Fibroblast of villous mesenchyme (primary cell): ENCODE measurements at regions not wholly inside any gene's neighbourhood (a gene's known extent, or its start where the extent isn't known, plus 50 kb on each side); places are given as distances from the start of the nearest gene placed in this dataset.

Source experiments
- DNase-seq: peaks from one replicate; pipeline ENCODE4 v3.0.0-alpha.2; 2010; ENCODE audit warnings: low read depth
- H3K4me3 ChIP-seq: 2 replicates; pipeline ENCODE4 v1.5.1; 2011; ENCODE audit warnings: low read depth, mild to moderate bottlenecking, low read length
- TF ChIP-seq, protein P1 (sequence below): IDR thresholded peaks from 2 replicates; pipeline ENCODE4 v1.5.1; 2012; ENCODE audit warnings: low read depth, mild to moderate bottlenecking, low read length; ENCODE audit not compliant: insufficient read depth

DNA sequence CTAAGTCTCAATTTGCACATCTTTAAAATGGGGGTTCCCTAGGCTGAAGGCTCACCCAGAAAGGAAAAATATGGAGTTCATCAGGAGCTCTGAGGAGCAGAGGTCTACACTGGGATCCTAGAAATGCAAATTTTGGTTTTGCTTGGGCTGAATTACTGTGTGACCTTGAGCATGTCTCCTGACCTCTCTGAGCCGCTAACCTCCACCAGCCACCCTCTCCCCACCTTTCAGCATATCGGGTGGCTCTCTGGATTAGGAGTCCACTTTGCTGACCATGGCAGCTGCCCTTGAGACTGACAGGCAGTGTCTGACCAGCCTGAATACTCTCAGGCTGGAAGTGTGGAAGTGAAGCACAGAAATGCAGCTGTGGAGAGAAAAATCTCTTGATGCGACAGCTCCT is 165.9 kb upstream of the LRFN2 start:
- no peak overlapping the region for H3K4me3 ChIP-seq
- no peak for DNase-seq
- TF ChIP-seq, protein P1, sequence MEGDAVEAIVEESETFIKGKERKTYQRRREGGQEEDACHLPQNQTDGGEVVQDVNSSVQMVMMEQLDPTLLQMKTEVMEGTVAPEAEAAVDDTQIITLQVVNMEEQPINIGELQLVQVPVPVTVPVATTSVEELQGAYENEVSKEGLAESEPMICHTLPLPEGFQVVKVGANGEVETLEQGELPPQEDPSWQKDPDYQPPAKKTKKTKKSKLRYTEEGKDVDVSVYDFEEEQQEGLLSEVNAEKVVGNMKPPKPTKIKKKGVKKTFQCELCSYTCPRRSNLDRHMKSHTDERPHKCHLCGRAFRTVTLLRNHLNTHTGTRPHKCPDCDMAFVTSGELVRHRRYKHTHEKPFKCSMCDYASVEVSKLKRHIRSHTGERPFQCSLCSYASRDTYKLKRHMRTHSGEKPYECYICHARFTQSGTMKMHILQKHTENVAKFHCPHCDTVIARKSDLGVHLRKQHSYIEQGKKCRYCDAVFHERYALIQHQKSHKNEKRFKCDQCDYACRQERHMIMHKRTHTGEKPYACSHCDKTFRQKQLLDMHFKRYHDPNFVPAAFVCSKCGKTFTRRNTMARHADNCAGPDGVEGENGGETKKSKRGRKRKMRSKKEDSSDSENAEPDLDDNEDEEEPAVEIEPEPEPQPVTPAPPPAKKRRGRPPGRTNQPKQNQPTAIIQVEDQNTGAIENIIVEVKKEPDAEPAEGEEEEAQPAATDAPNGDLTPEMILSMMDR, result no peak

DNA sequence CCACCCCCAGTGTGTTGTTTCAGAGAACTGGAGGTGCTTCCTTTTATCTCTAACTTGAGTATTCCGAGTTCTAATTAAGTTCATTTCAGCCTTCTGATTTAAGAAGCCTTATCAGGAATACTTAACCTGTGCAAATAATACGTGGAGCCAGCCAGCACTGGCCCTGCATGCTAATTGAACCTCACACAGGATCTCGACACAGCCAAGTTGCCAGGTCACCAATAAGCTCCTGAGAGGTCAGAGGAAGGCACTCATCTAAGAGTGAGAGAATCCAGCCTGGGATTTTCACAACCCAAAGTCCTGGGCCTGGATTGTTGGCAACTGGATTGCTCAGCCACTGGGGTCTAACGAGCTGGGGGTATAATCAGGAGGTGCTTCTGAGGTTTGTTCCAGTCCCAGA is 157.7 kb upstream of the LRFN2 start:
- H3K4me3 ChIP-seq, result no peak overlapping the region
- DNase-seq, result no peak
- TF ChIP-seq, protein P1, result no peak

DNA sequence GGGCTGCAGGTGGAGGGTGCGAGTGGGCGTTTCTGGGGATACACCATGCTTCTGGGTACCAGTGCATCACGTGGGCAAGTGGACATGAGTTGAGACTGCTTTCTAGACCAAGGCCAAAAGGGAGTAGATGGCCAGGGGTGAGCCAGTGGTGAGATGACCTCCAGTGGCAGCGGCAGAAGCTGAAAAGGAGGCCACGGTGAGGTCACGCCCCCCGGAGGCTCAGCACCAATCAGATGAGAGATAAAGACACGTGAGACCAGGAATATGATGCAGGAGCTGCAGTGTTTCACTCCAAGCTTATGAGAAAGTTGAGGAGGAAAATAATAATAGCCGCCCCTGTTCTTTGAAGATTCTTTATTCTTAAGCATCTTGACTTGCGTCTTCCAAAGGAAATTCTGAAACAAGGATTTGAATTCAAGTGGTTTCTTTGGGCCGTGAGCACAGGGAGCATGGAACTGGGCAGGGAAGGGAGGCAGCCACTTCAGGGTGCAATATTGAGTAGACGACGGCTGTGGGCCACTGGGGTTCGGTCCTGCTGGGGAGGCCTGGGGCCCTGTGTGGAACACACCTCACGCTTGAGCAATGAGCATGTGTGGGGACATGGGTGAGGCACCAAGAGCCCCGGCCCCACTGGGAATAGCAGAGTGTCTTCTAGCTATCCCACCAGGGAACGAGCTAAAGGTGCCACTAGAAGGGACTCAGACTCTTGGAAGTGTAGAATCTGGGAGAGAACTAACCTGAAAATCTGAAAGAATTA is 156.7 kb upstream of the LRFN2 start:
- no peak for DNase-seq
- no peak overlapping the region for H3K4me3 ChIP-seq
- TF ChIP-seq, protein P1, result no peak

DNA sequence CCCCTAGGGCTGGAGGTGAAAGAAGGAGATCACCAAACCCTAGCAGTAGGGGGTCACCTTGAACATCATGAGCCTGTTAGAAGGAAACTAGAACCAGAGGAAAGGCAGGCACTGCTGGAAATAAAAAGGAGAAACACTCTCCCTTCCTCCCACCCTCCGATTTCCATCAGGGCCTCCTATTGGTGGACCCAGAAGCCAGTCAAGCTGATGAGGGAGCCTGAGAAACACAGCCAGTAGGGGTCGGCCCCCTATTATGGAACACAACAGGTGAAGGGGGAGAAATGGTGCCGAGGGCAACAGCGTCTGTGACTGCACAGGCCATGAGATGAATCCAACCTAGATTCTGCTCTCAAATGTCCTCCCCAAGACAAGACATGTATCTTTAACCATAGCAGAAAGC is 156.1 kb upstream of the LRFN2 start:
- TF ChIP-seq, protein P1, result no peak
- no peak for DNase-seq
- H3K4me3 ChIP-seq, result no peak overlapping the region

DNA sequence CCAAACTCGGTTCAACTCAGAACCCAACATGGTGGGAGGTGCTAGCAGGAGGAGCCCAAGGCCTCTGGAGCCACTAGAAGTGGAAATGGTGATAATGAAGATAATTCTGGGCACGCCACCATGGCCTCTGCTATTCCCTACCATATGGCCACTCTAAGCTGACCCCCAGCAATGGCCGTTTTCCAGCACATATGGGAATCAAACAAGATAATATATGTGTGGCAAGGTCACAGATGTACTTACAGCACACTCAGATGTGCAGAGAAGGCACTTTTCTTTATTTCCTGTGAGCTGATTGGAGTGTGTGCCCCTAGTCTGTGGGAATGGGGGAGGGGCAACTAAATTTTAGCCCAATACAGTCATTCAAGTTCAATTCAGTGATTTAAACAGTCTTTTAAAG is 153.4 kb upstream of the LRFN2 start:
- TF ChIP-seq, protein P1, result no peak
- no peak for DNase-seq
- no peak overlapping the region for H3K4me3 ChIP-seq

DNA sequence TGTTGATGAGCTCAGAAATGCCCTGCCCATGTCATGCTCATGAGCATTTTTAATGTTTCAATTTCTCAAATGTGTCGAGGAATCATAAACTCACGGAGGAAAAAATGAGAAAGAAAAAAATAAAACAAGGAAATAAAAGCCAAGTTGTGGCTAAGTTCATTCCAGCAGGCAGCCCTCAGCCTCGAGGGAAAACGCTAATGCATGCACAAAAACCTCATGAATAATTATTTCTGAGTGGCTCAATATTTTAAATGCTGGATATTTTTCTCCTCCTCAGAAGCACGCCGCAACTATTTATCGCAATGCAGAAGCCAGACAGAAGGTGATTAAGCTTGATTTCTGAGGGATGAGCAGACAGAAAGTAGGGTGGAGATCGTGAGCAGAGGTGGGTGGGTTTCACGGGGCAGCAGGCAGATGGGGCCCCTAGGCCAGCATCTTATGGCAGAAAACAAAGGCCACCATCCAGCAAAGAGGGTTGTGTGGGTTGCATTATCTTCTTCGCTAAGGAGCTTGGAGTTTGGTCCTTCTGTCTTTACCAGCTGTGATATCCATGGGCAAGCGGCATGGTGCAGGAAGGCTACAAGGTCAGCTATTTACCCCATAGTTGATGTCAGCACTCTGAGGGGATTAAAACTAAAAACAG is 151.5 kb upstream of the LRFN2 start:
- DNase-seq, result no peak
- TF ChIP-seq, protein P1, result no peak
- H3K4me3 ChIP-seq, result no peak overlapping the region
